ENCODE measurements at regions not wholly inside any gene's neighbourhood (a gene's known extent, or its start where the extent isn't known, plus 50 kb on each side); places are given as distances from the start of the nearest gene placed in this dataset.

- Histone ChIP-seq H3K56ac (replicated peaks; ENCODE audit: insufficient read length, low read depth, low read length) (no peak overlapping the region), H3K4me3 (ENCODE audit: extremely low read depth in 1 of 4, insufficient read depth in 2 of 4, low read depth in 3 of 4, low read length in 4 of 4) (no peak overlapping the region), H3K9ac (replicated peaks in 1 of 4; ENCODE audit: extremely low read depth in 1 of 4, low read depth in 3 of 4, low read length in 3 of 4) (no peak overlapping the region), H2AK5ac (ENCODE audit: low read depth, low read length) (no peak overlapping the region), H3K9me3 (ENCODE audit: insufficient read depth in 2 of 2, low read depth in 1 of 2, low read length in 1 of 2) (no peaks in the 10 kb centered on the region), H3K79me2 (ENCODE audit: control insufficient read depth in 1 of 2, insufficient read depth in 2 of 2, low read length in 2 of 2) (no peaks in the 10 kb centered on the region), H3K27ac (ENCODE audit: low read depth, low read length) (no peak overlapping the region), H2BK120ac (replicated peaks; ENCODE audit: low read depth, low read length) (no peak overlapping the region), H4K91ac (replicated peaks; ENCODE audit: insufficient read length, low read length) (no peak overlapping the region), H3K79me1 (ENCODE audit: low read depth, low read length) (no peaks in the 10 kb centered on the region), H2BK5ac (ENCODE audit: low read depth, low read length) (no peak overlapping the region), H3K4ac (replicated peaks; ENCODE audit: insufficient read length, low read depth, low read length) (no peak overlapping the region), H3K36me3 (ENCODE audit: control insufficient read depth in 2 of 4, insufficient read depth in 4 of 4, low read length in 3 of 4) (no peaks in the 10 kb centered on the region), H3K14ac (ENCODE audit: insufficient read length) (no peak overlapping the region), H2BK15ac (ENCODE audit: low read length) (no peak overlapping the region), H4K5ac (ENCODE audit: insufficient read length, low read depth, low read length) (no peak overlapping the region), H3K18ac (ENCODE audit: extremely low read depth, low read length) (no peak overlapping the region), H3K27me3 (replicated peaks in 1 of 4; ENCODE audit: control insufficient read depth in 3 of 4, extremely low read depth in 1 of 4, insufficient read depth in 3 of 4, low read length in 3 of 4) (no peaks in the 10 kb centered on the region), H2BK12ac (ENCODE audit: low read depth, low read length) (no peak overlapping the region), H3K4me2 (ENCODE audit: insufficient read depth in 1 of 2, low read depth in 2 of 2, low read length in 2 of 2) (no peak overlapping the region), H3K23ac (ENCODE audit: insufficient read length) (no peak overlapping the region), H3K4me1 (replicated peaks in 1 of 4; ENCODE audit: control insufficient read depth in 3 of 4, insufficient read depth in 4 of 4, low read length in 3 of 4) (peaks cover 0 to 8% (median 3%) of the 10 kb centered on the region in 4 experiments; a peak in 4 of 7 replicates), H4K20me1 (replicated peaks in 1 of 2; ENCODE audit: control insufficient read depth in 1 of 2, insufficient read depth in 2 of 2, low read length in 2 of 2) (no peaks in the 10 kb centered on the region), H3K23me2 (ENCODE audit: low read depth, low read length) (no peaks in the 10 kb centered on the region), H2BK20ac (ENCODE audit: low read length) (no peak overlapping the region), H4K8ac (ENCODE audit: extremely low read depth, insufficient read depth, low read length) (no peak overlapping the region), H2AFZ (ENCODE audit: low read length) (no peak overlapping the region)
- DNase-seq (ENCODE audit: low read depth in 1 of 2, low spot score in 2 of 2) (no peak), FAIRE-seq (no peak)
- CTCF ChIA-PET (ENCODE audit: partially characterized antibody): interaction anchor here (0.7 kb wide), 1 partner anchor 383 kb away, joined by 4 read pairs; no protein-coding TSS in a partner anchor
- POLR2A ChIA-PET (ENCODE audit: partially characterized antibody): no interaction called here
- WGBS, 2 experiments (ENCODE audit: extremely low coverage in 1 of 2, insufficient coverage in 1 of 2, insufficient read length in 1 of 2, insufficient replicate concordance in 2 of 2, low coverage in 1 of 2, low lambda C conversion rate in 2 of 2, missing lambda C conversion rate in 1 of 2): 91% methylated on average over 2 of the region's 2 CpGs; no CpG with 5 or more reads in 1 of the 2 experiments
- TF ChIP-seq RNF2 (IDR thresholded peaks at IDR 0.05; ENCODE audit: borderline replicate concordance, low read depth, low read length, missing control alignments, poor library complexity, severe bottlenecking) (no peak), RBBP5 (IDR thresholded peaks at IDR 0.05; ENCODE audit: borderline replicate concordance, low read depth, low read length) (no peak), EP300 (IDR thresholded peaks at IDR 0.05; ENCODE audit: borderline replicate concordance in 1 of 2, low read depth in 2 of 2, low read length in 2 of 2) (no peak), ZNF274 (IDR thresholded peaks at IDR 0.05; ENCODE audit: borderline replicate concordance, extremely low read depth, low read length) (no peak), NANOG (IDR thresholded peaks at IDR 0.05; ENCODE audit: insufficient read depth, low read depth, low read length, poor library complexity, severe bottlenecking) (no peak), TCF12 (IDR thresholded peaks at IDR 0.05; ENCODE audit: low read depth, low read length) (no peak), POLR2AphosphoS5 (IDR thresholded peaks at IDR 0.05; ENCODE audit: low read depth, low read length) (no peak)
These were observed 585.7 kb upstream of the FANCL start for GRCh38 chr2:58826795-58827194.
